Renal cortex interstitium (tissue), 11 donors: ENCODE measurements at regions not wholly inside any gene's neighbourhood (a gene's known extent, or its start where the extent isn't known, plus 50 kb on each side); places are given as distances from the start of the nearest gene placed in this dataset.
"Not testable (repeated sequence)": the region's sequence is repeated elsewhere in the genome, so short reads cannot be mapped to it uniquely, and the experiment has no call there.

Experiments
- DNase-seq, 11 donors: peaks; one replicate each; pipeline ENCODE4 v3.0.0-alpha.2; 2013; ENCODE audit warnings: low read depth in 9 of 11, low spot score in 4 of 11; ENCODE audit errors: extremely low read depth in 1 of 11

DNA sequence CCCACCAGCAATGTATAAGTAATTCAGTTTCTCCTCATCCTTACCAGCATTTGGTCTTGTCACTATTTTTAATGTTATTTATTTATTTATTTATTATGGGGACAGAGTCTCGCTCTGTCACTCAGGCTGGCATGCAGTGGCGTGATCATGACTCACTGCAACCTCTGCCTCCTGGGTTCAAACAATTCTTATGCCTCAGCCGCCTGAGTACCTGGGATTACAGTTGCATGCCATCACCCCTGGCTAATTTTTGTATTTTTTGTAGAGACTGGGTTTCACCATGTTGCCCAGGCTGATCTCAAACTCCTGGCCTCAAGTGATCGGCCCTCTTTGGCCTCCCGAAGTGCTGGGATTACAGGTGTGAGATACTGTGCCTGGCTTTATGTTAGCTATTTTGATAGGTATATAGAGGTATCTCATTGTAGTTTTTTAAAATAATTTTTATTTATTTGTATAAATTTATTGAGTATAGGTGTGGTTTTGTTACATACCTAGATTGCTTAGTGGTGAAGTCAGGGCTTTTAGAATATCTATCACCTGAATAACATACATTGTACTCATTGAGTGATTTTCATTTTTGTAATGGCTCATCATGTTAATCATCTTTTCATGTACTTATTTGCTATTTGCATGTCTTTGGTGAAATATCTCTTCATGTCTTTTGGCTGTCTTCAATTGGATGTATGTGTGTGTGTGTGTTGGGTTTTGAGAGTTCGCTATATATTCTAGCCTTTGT is 53.3 kb downstream of the TANC2 start:
- DNase-seq, result no peak

GRCh38 chr17:63022567-63022966 is 56.5 kb downstream of the TANC2 start:
- DNase-seq, result no peak

- DNase-seq, result no peak
These were observed 57.0 kb downstream of the TANC2 start for GRCh38 chr17:63023049-63023448.

DNA sequence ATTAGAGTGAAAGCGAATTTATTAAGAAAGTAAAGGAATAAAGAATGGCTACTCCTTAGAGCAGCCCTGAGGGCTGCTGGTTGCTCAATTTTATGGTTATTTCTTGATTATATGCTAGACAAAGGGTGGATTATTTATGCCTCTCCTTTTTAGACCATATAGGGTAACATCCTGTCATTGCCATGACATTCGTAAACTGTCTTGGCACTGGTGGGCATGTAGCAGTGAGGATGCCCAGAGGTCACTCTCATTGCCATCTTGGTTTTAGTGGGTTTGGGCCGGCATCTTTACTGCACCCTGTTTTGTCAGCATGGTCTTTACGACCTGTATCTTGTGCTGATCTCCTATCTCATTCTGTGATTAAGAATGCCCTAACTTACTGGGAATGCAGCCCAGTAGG is 58.2 kb downstream of the TANC2 start:
- no peak for DNase-seq

- DNase-seq, result no peak
These were observed 58.7 kb downstream of the TANC2 start for GRCh38 chr17:63024716-63025115.

DNA sequence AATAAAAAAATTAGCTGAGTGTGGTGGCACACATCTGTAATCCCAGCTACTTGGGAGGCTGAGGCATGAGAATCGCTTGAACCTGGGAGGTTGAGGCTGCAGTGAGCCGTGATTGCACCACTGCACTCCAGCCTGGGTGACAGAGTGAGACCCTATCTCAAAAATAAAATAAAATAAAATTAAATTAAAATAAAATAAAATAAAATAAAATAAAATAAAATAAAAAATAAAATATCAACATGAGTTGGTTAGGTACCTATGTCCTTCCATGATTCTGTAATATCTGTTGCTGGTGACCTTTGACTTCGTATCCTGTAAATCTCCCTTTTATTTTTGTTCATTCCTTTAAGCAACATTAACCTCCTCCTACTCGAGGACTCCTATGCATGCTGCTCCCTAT is 59.6 kb downstream of the TANC2 start:
- not testable (repeated sequence) for DNase-seq

DNA sequence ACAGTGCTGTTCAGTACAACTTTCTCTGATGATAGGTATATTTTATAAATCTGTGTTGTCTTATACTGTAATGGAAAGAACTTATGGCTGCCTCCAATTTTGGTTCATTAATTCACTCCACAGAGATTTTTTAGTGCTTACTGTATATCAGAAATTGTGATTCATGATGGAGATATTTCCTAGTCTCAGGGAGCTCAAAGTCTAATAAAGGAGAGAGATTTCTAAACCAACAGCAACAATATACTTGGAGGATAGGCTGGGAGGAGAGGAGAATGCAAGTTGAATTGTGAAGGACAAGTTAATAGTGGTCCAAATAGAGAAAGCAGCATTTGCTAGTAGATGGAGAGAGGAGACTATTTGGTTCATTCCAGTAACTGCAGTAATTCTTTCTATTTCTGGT is 63.5 kb downstream of the TANC2 start:
- DNase-seq, result no peak

GRCh38 chr17:63032142-63032541 is 66.1 kb downstream of the TANC2 start:
- DNase-seq, result no peak

- no peak for DNase-seq
These were observed 67.1 kb downstream of the TANC2 start for GRCh38 chr17:63033142-63033541.

GRCh38 chr17:63035271-63035670 is 69.2 kb downstream of the TANC2 start:
- no peak for DNase-seq

GRCh38 chr17:63035695-63036094 is 69.7 kb downstream of the TANC2 start:
- DNase-seq, result no peak

GRCh38 chr17:63039342-63039741 is 73.3 kb downstream of the TANC2 start:
- peak in 1 of 11 donors; percentile 5 for DNase-seq

- no peak for DNase-seq
These were observed 74.0 kb downstream of the TANC2 start for GRCh38 chr17:63039899-63040602.

DNA sequence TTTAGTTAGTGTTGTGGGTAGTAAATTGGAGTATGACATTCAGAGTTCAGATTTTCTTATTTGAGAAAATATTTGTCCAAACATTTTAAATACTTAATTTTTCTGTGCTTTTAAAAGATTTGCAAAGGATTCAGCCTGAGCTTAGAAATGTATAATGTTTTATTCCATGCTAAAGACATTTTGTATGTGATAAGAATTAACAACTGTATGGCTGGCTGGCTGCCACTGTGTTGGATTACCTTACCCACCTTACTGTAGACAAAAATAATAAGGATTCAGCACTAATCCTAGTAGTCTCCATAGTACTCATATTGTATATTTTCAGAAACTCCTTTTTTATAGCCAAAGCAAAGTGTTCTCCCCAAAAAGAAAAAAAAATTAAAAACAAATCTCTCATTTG is 74.8 kb downstream of the TANC2 start:
- DNase-seq, result no peak

- no peak for DNase-seq
These were observed 75.2 kb downstream of the TANC2 start for GRCh38 chr17:63041251-63041650.

GRCh38 chr17:63041722-63042121 is 75.7 kb downstream of the TANC2 start:
- DNase-seq, result no peak

DNA sequence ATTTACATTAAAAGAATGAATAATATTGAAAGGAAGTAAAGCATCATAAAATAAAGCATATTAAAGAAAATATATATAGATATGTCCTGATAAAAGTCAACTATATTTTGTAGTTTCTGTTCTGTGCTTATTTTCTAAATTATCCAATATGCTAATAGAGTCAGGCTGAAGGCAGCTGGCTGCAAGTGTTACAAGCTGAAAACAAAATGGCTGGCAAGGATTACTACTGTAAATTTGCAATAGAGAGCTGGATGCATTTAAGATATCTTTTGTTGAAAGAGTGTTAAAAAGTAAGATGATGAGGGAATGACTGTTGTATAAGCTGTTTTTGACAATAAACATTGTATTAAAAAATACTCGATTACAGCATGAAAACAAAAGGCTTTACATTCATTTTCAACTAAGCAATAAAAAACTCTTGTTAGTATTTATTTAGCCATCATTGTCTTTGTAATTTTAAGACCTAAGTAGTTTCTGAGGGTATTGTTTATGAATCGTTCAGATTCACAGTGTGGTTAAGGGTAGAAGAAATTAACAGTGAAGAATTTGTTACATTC is 76.3 kb downstream of the TANC2 start:
- DNase-seq, result peak in 1 of 11 donors; percentile 6

DNA sequence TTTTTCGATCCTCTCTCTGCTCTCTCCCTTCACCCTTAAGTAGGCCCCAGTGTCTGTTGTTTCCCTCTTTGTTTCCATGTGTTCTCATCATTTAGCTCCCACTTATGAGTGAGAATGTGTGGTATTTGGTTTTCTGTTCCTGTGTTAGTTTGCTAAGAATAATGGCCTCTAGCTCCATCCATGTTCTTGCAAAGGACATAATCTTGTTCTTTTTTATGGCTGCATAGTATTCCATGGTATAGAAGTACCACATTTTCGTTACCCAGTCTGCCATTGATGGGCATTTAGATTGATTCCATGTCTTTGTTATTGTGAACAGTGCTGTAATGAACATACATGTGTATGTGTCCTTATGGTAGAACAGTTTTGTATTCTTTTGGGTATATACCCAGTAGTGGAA is 91.5 kb downstream of the TANC2 start:
- not testable (repeated sequence) for DNase-seq

- DNase-seq, result no peak
These were observed 100.3 kb downstream of the TANC2 start for GRCh38 chr17:63066158-63066813.

GRCh38 chr17:63069245-63069644 is 103.2 kb downstream of the TANC2 start:
- DNase-seq, result no peak
